Heart right ventricle (tissue), 16 donors: ENCODE measurements at regions not wholly inside any gene's neighbourhood (a gene's known extent, or its start where the extent isn't known, plus 50 kb on each side); places are given as distances from the start of the nearest gene placed in this dataset.

Source experiments
- ATAC-seq, 8 donors: fragments of 200-7000 bp; cut with Tn5 transposase; one replicate each; pipeline ENCODE4 v1.9.1; 2020; ENCODE audit warnings: mild to moderate bottlenecking in 8 of 8, moderate library complexity in 8 of 8, moderate number of reproducible peaks in 1 of 8
- DNase-seq, 2 donors: peaks; one replicate each; pipeline ENCODE4 v3.0.0-alpha.2; 2020
- H3K27ac ChIP-seq, 10 donors: fragments of 200-600 bp; sonication (generic) in 2 of 10; one replicate each; pipeline versions ENCODE4 v1.5.0 to v1.8.0; 2020 to 2022; ENCODE audit warnings: mild to moderate bottlenecking in 3 of 10
- H3K27me3 ChIP-seq, 7 donors: fragments of 200-600 bp; one replicate each; pipeline ENCODE4 v1.8.0; 2021 to 2022; ENCODE audit warnings: mild to moderate bottlenecking in 2 of 7
- H3K36me3 ChIP-seq, 9 donors: fragments of 200-600 bp; sonication (generic) in 1 of 9; one replicate each; pipeline versions ENCODE4 v1.5.0 to v1.8.0; 2020 to 2022; ENCODE audit warnings: mild to moderate bottlenecking in 2 of 9
- H3K4me1 ChIP-seq, 9 donors: fragments of 200-600 bp; sonication (generic) in 1 of 9; one replicate each; pipeline versions ENCODE4 v1.5.0 to v1.8.0; 2020 to 2022; ENCODE audit warnings: mild to moderate bottlenecking in 4 of 9
- H3K4me3 ChIP-seq, 10 donors: fragments of 200-600 bp; sonication (generic) in 2 of 10; one replicate each; pipeline versions ENCODE4 v1.5.0 to v1.8.0; 2020 to 2022; ENCODE audit warnings: mild to moderate bottlenecking in 7 of 10, moderate library complexity in 2 of 10
- H3K9me3 ChIP-seq, 11 donors: fragments of 200-600 bp in 10 of 11; sonication (generic) in 2 of 11; one replicate each; pipeline versions ENCODE4 v1.5.0 to v1.8.0; 2013 to 2022; ENCODE audit warnings: mild to moderate bottlenecking in 2 of 11, control low read depth in 1 of 11, moderate library complexity in 1 of 11
- CTCF ChIP-seq, 9 donors: fragments of 200-600 bp; sonication (generic) in 2 of 9; IDR thresholded peaks; one replicate each; pipeline versions ENCODE4 v1.5.0 to v1.8.0; 2021 to 2022; ENCODE audit warnings: antibody characterized with exemption in 9 of 9, mild to moderate bottlenecking in 5 of 9, moderate library complexity in 1 of 9
- WGBS, 2 donors: extraction: QIAGEN DNeasy Blood & Tissue Kit; methylation state at CpG; one replicate each; pipeline ENCODE4 v1.1.7; 2013; ENCODE audit warnings: inconsistent platforms in 1 of 2; 5-methylcytosine and 5-hydroxymethylcytosine counted together
- intact Hi-C, 10 donors: fragments of 100-400 bp; cut with DNase I; formaldehyde crosslinking; loops; one replicate each; pipeline versions ENCODE4 v1.11.1 to v1.14.2; 2022
- donor health status: Arrhythmogenic right ventricular cardiomyopathy.
- donor health status: ischemic (EF 13 %, LVEDD 7.1; RV severe dilation, severe dysfunction).
- donor health status: healthy with polysubstance abuse.
- donor health status: DM: no; HTN: yes; CAD: no.
- donor health status: DM: no; HTN: no; CAD: no.
- donor health status: ischemic (EF 25% LVEDD 6.9; RV normal size, moderate dysfunction).
- donor health status: ischemic (EF 25% LVEDD 5.7; RV mildly dilated, moderate dysfunction).
- donor health status: healthy.
- donor health status: DM: yes; HTN: yes; CAD: no.
- donor health status: Ischemic cardiomyopathy.
- donor health status: ischemic (EF 35%, LVEDD 5.7; RV mildly dilated, moderate dysfunction).
- donor health status: nonischemic (EF 11% LVEDD 7.7; RV severe dilation, severe dysfunction).
- donor health status: DM: yes; HTN: yes; CAD: no.
- donor health status: PGD.
- donor health status: ischemic (EF 29% LVEDD 5.4; RV normal size, mild dysfunction).
- donor health status: nonischemic (EF 23%, LVEDD 6.1; RV moderate dilation, normal function).

DNA sequence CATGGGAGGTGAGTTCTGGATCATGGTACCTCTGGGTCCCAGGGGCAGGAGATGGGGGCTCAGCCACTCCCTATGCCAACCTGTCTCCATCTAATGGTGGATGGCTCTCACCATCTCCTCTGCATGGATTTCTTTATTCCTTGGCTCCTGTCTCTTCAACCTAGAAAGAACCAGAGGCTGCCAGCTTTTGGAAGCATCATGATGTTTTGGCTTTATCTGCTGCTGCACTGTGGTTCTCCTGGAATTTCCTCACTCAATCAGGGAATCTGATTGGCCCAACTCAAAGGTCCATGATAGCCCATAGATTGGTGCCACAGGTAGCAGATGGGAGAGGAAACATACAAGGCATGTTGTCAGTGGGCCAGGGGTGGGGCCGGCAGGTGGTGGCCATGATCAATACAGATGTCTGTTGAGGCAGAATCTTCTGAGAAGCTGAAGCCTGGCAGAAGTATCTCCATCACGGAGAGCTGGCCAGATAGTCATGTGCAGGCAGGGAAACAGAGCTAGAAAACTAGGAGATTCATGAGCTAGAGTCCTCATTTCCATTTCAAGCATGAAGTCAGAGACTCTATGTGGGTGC is 158.2 kb downstream of the MACROH2A1 start:
- H3K27me3 ChIP-seq: peaks cover 0 to 3% (median 0%) of the 10 kb centered on the region in 7 donors
- TF ChIP-seq CTCF (IDR thresholded peaks at IDR 0.05): no peak
- no peak overlapping the region for H3K4me3 ChIP-seq
- peaks cover 0 to 55% (median 38%) of the 10 kb centered on the region in 9 donors for H3K4me1 ChIP-seq
- no peaks in the 10 kb centered on the region for H3K36me3 ChIP-seq
- 94 to 95% methylated on average over 2 of the region's 2 CpGs for WGBS, 2 donors
- intact Hi-C loops: loop anchor here in 1 of 10 donors (10.0 kb wide), 1 partner anchor 184 kb away; no protein-coding TSS in a partner anchor
- H3K9me3 ChIP-seq: no peaks in the 10 kb centered on the region
- H3K27ac ChIP-seq: no peak overlapping the region
- DNase-seq (no peak), ATAC-seq (no peak)

GRCh38 chr5:135240283-135240633 is 158.8 kb downstream of the MACROH2A1 start:
- 87 to 89% methylated on average over 3 of the region's 3 CpGs for WGBS, 2 donors
- peaks cover 0 to 3% (median 0%) of the 10 kb centered on the region in 7 donors for H3K27me3 ChIP-seq
- no peak for TF ChIP-seq CTCF (IDR thresholded peaks at IDR 0.05)
- no peak overlapping the region for H3K27ac ChIP-seq
- H3K4me1 ChIP-seq: peaks cover 0 to 55% (median 32%) of the 10 kb centered on the region in 9 donors
- H3K36me3 ChIP-seq: no peaks in the 10 kb centered on the region
- intact Hi-C loops: loop anchor here in 1 of 10 donors (10.0 kb wide), 1 partner anchor 185 kb away; no protein-coding TSS in a partner anchor
- ATAC-seq (no peak), DNase-seq (no peak)
- H3K4me3 ChIP-seq: no peak overlapping the region
- no peaks in the 10 kb centered on the region for H3K9me3 ChIP-seq

GRCh38 chr5:135239453-135240282 is 159.4 kb downstream of the MACROH2A1 start:
- Histone ChIP-seq H3K4me3 (no peak overlapping the region), H3K4me1 (peaks cover 0 to 55% (median 31%) of the 10 kb centered on the region in 9 donors), H3K27ac (no peak overlapping the region), H3K9me3 (no peaks in the 10 kb centered on the region), H3K36me3 (no peaks in the 10 kb centered on the region), H3K27me3 (peaks cover 0 to 3% (median 0%) of the 10 kb centered on the region in 7 donors)
- DNase-seq (no peak), ATAC-seq (no peak)
- no peak for TF ChIP-seq CTCF (IDR thresholded peaks at IDR 0.05)
- WGBS, 2 donors: 68 to 76% methylated on average over 11 of the region's 11 CpGs
- intact Hi-C loops: loop anchor here in 1 of 10 donors (10.0 kb wide), 1 partner anchor 185 kb away; no protein-coding TSS in a partner anchor

DNA sequence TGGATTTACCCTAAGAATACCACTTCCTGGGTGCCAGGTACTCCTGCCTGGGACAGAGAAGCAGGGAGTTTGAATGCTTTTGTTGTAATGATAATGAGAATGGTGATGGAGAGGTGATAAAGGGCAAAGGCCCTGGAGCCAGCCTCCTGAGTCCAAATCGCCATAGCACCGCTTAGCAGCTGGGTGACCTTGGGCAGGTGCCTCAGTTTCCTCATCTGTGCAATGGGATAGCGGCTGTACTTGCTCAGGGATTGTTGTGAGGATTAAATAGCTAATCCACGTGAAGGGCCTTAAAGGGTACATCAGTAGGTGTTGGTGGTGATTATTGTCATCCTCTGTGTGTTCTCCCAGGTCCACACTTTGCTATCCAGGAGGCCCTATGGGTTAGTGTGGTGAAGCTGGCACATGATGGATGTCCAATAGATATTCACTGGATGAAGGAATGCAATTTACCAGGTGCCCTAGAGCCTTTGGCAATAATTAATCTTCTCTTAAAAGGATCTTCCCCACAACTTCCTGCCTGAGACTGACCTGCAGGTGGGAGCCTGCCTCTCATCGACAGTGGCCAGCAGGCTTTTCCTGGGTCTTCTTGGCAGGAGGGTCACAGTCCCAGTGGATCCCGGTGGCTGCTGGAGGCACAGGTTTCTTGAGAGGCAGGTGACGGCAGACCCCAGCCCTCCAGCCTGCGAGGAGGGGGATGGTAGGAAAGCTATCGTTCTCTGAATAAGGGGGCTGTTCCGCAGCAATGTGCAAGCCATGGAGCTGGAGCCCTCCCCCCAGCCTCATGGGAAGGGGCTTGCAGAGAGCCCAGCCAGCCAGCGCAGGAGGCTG is 160.2 kb downstream of the MACROH2A1 start:
- H3K4me3 ChIP-seq: no peak overlapping the region
- no peaks in the 10 kb centered on the region for H3K9me3 ChIP-seq
- intact Hi-C loops: no loop called here
- DNase-seq (no peak), ATAC-seq (no peak)
- TF ChIP-seq CTCF (IDR thresholded peaks at IDR 0.05): no peak
- H3K27ac ChIP-seq: no peak overlapping the region
- H3K4me1 ChIP-seq: peaks cover 0 to 48% (median 30%) of the 10 kb centered on the region in 9 donors
- WGBS, 2 donors: 79 to 81% methylated on average over 11 of the region's 11 CpGs
- H3K36me3 ChIP-seq: no peaks in the 10 kb centered on the region
- peaks cover 0 to 3% (median 0%) of the 10 kb centered on the region in 7 donors for H3K27me3 ChIP-seq
